ENCODE measurements at regions not wholly inside any gene's neighbourhood (a gene's known extent, or its start where the extent isn't known, plus 50 kb on each side); places are given as distances from the start of the nearest gene placed in this dataset.

GRCh38 chr17:65278050-65278819, 141.1 kb downstream of the RGS9 start:
- peak; percentile 34 for DNase-seq (ENCODE audit: low read depth)
- no peak overlapping the region for H3K4me3 ChIP-seq (ENCODE audit: low read depth, low read length)
- TF ChIP-seq CTCF (IDR thresholded peaks at IDR 0.05; ENCODE audit: low read depth, low read length) (peak; percentile 36), POLR2A (IDR thresholded peaks at IDR 0.05; ENCODE audit: extremely low read depth, insufficient read length) (no peak), MYC (IDR thresholded peaks at IDR 0.05; ENCODE audit: low read depth, low read length) (no peak)
- TF ChIP-seq, protein P1, sequence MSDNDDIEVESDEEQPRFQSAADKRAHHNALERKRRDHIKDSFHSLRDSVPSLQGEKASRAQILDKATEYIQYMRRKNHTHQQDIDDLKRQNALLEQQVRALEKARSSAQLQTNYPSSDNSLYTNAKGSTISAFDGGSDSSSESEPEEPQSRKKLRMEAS (IDR thresholded peaks at IDR 0.05; ENCODE audit: low read depth, low read length), result no peak

DNA sequence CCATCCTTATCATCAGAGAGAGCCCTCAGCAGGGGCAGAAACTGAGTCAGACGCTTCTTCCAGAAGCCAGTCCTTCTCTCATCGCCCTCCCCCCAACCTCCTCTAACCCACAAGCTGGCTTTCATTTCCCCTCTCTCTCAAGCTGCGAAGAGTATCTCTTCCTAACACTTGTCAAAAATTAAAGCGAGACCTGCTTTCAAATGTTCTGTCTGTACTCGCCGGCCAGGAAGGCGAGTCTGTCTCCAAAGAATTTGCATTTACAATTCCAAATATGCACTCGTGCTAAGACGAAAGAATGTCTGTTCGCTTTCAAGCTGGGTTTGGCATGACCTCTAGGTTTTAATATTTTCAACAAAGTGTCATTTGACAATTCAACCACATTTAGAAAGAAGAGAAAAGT, 140.4 kb downstream of the RGS9 start:
- no peak for DNase-seq (ENCODE audit: low read depth)
- H3K4me3 ChIP-seq (ENCODE audit: low read depth, low read length), result no peak overlapping the region
- TF ChIP-seq POLR2A (IDR thresholded peaks at IDR 0.05; ENCODE audit: extremely low read depth, insufficient read length) (no peak), MYC (IDR thresholded peaks at IDR 0.05; ENCODE audit: low read depth, low read length) (no peak), CTCF (IDR thresholded peaks at IDR 0.05; ENCODE audit: low read depth, low read length) (no peak)
- TF ChIP-seq, protein P1 (IDR thresholded peaks at IDR 0.05; ENCODE audit: low read depth, low read length), result no peak

Measured in NB4 (cell line).